HG03025 (cell line): ENCODE measurements at regions not wholly inside any gene's neighbourhood (a gene's known extent, or its start where the extent isn't known, plus 50 kb on each side); places are given as distances from the start of the nearest gene placed in this dataset.

Experiments
- ATAC-seq: cut with Tn5 transposase; IDR thresholded peaks from one replicate; pipeline ENCODE4 v1.9.1; 2021; ENCODE audit warnings: mild to moderate bottlenecking, moderate library complexity; ENCODE audit not compliant: unreplicated experiment, low FRiP score

- ATAC-seq, result no peak
Measured at GRCh38 chr9:79334001-79334400, 237.8 kb upstream of the TLE4 start.

- ATAC-seq, result no peak
Measured at GRCh38 chr9:79334711-79335110, 237.1 kb upstream of the TLE4 start.

DNA sequence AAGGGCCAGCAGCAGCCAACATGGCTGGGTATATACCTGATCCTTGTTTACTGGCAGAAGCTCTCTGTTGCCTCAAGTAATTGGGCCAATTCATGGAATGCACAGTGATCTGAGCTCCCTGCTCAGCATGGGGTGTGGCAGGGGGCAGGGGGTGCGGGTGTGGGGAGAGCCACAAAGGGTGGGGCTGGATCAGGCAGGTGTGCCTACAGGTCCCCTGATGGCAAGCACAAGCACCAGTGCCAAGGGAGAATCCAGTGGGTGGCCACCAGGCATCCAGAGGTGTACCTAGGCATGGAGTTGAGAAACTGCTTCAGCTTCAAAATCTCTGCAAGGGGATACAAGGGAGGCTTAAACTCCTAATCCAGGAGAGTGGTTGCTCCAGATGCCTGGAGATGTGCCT is 235.8 kb upstream of the TLE4 start:
- ATAC-seq, result no peak

DNA sequence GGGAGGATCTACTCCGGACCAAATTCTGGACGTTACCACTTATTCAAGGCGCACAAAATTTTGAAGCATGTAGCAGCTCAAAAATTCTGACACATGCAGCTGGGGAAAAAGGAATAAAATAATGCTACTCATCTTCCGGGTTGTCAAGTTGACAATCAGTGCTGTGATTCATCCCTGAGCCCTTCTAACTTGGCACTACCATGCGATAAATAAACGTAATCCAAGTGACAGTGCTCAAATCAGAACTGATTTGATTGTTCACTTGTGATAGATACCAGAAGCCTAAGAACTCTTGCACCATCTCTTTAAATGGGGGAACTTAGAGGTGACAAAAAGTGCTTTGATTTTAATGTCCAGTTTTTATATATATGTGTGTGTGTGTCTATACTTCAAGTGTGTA is 230.2 kb upstream of the TLE4 start:
- no peak for ATAC-seq

GRCh38 chr9:79346350-79347020 is 225.3 kb upstream of the TLE4 start:
- ATAC-seq, result no peak

DNA sequence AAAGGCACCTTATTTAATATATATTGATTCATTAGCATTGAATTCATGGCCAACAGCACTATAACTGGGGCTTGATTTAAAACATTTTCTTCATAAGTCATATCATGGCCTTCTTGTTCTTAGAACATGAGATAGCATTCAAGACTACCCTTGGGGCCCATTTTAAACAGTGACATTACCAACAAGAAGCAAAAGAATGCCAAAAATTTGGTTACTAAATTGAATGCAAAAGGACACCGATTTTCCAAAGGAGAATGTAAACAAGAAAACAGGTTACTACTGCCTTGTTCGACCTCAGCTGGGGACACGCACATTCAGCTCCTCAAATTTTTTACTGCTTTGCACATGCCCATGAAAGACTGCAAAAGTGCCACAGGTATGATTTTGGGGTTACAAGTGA is 219.4 kb upstream of the TLE4 start:
- no peak for ATAC-seq

- ATAC-seq, result no peak
Measured at GRCh38 chr9:79353856-79354520, 217.8 kb upstream of the TLE4 start.

- ATAC-seq, result no peak
Measured at GRCh38 chr9:79357194-79357593, 214.6 kb upstream of the TLE4 start.

- ATAC-seq, result no peak
Measured at GRCh38 chr9:79357616-79358015, 214.1 kb upstream of the TLE4 start.

GRCh38 chr9:79360387-79361347 is 211.1 kb upstream of the TLE4 start:
- ATAC-seq, result no peak

- ATAC-seq, result no peak
Measured at GRCh38 chr9:79362100-79363081, 209.4 kb upstream of the TLE4 start.

DNA sequence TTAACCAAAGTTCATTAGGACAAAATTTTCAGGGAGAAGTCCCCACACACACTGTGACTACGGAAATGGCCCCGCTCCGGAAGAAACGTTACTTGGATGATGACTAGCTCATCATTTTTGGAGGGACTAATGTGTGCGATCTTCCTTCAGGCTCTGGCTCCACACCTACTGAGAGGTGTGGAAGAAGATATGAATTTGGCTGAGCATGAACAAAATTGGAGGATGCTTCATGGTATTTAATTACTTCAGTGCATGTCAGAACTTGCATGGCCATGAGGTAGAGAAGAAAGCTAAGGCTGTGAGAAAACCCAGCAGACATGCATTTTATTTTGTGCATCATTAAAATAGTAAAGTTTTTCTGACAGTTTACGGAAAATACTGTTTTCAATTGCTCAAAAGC is 202.1 kb upstream of the TLE4 start:
- no peak for ATAC-seq

- ATAC-seq, result no peak
Measured at GRCh38 chr9:79371301-79371700, 200.5 kb upstream of the TLE4 start.

DNA sequence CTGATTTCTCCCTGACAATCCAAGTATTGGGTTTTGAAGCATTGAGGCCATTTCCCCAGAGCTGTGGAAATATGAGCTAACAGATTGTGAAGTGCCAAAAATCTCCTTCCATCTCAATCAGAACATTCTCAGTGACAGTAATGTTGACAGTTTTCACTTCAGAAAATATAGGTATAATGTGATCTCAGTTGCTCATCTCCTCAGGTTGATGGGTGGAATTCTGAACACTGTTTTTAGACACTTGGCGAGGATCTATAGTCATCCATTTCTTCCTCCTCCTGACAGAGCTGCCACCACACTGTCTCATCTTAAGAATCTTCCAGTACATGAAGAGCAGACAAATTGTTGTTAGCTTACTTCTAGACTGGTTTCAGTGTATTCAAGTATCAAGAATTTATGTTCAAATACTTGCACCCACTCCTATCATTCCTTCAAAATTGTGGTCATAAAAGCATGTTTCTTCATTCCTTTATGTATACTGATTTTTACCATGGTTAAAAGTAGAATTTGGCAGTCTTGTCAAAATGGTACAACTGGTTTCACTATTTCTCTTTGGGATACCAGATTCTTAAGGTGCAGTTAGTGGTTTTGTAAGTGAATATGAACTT is 199.7 kb upstream of the TLE4 start:
- ATAC-seq, result no peak

GRCh38 chr9:79377339-79377855 is 194.4 kb upstream of the TLE4 start:
- no peak for ATAC-seq

DNA sequence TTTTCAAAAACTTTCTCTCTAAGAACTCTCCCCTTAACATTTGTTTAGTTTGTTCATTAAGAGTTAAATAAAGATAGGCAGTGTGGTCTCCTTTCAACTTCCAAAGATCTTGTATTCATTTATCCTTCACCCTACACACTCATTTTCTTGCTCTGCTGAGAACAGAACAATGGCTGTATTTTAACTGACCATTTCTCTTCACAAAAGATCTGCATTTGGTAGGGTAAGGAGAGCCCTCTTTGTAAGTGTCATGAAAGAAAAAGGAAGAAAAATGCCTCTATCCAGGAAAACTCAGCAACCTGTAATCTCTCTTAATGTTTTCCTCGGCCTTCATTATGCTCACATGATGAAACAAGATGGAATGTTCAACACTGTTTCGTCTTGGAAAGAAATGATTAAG is 193.7 kb upstream of the TLE4 start:
- ATAC-seq, result no peak

- no peak for ATAC-seq
Measured at GRCh38 chr9:79382044-79382443, 189.7 kb upstream of the TLE4 start.

DNA sequence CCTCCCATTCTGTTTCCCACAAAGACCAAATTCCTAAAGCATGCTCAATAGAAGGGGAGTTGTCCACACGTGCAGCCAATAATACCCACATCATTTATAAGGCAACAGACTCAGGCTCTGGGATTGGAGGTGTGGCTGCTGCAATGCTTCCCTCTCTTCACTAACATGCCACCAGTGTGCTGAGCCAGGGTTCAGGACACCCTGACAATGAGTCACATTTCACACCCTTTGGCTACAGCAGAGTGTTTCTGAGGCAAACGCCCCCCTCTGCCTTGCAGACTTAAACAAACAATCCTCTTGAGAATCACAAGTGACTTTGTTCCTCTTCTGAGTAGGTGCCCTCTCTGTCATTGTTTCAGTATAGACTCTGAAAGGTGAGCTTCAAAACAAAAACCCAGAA is 189.3 kb upstream of the TLE4 start:
- no peak for ATAC-seq

GRCh38 chr9:79383096-79383495 is 188.7 kb upstream of the TLE4 start:
- ATAC-seq, result no peak

GRCh38 chr9:79384091-79384490 is 187.7 kb upstream of the TLE4 start:
- no peak for ATAC-seq
